Upper lobe of right lung (tissue), 1 donor: ENCODE measurements at regions not wholly inside any gene's neighbourhood (a gene's known extent, or its start where the extent isn't known, plus 50 kb on each side); places are given as distances from the start of the nearest gene placed in this dataset.
"Not testable (repeated sequence)": the region's sequence is repeated elsewhere in the genome, so short reads cannot be mapped to it uniquely, and the experiment has no call there.

Experiments used
- ATAC-seq: fragments of 200-7000 bp; cut with Tn5 transposase; one replicate; pipeline ENCODE4 v1.9.1; 2020; ENCODE audit warnings: mild to moderate bottlenecking, moderate library complexity
- DNase-seq: peaks from one replicate; pipeline ENCODE4 v3.0.0-alpha.2; 2020
- H3K27ac ChIP-seq: fragments of 200-600 bp; one replicate; pipeline ENCODE4 v1.8.0; 2022
- H3K27me3 ChIP-seq: fragments of 200-600 bp; one replicate; pipeline ENCODE4 v1.8.0; 2022; ENCODE audit warnings: mild to moderate bottlenecking
- H3K36me3 ChIP-seq: fragments of 200-600 bp; one replicate; pipeline ENCODE4 v1.8.0; 2022
- H3K4me1 ChIP-seq: fragments of 200-600 bp; one replicate; pipeline ENCODE4 v1.8.0; 2022
- H3K4me3 ChIP-seq: fragments of 200-600 bp; one replicate; pipeline ENCODE4 v1.8.0; 2022; ENCODE audit warnings: mild to moderate bottlenecking
- H3K9me3 ChIP-seq: fragments of 200-600 bp; one replicate; pipeline ENCODE4 v1.8.0; 2022
- intact Hi-C: fragments of 100-400 bp; cut with DNase I; formaldehyde crosslinking; loops from one replicate; pipeline ENCODE4 v1.11.0; 2022
- TF ChIP-seq, protein P1 (sequence below): fragments of 200-600 bp; IDR thresholded peaks from one replicate; pipeline ENCODE4 v1.8.0; 2022; ENCODE audit warnings: antibody characterized with exemption
- donor health status: DM: no; HTN: yes; CAD: no; lungs with severe emphysema.

- ATAC-seq (peak; percentile 68), DNase-seq (no peak)
- TF ChIP-seq, protein P1, sequence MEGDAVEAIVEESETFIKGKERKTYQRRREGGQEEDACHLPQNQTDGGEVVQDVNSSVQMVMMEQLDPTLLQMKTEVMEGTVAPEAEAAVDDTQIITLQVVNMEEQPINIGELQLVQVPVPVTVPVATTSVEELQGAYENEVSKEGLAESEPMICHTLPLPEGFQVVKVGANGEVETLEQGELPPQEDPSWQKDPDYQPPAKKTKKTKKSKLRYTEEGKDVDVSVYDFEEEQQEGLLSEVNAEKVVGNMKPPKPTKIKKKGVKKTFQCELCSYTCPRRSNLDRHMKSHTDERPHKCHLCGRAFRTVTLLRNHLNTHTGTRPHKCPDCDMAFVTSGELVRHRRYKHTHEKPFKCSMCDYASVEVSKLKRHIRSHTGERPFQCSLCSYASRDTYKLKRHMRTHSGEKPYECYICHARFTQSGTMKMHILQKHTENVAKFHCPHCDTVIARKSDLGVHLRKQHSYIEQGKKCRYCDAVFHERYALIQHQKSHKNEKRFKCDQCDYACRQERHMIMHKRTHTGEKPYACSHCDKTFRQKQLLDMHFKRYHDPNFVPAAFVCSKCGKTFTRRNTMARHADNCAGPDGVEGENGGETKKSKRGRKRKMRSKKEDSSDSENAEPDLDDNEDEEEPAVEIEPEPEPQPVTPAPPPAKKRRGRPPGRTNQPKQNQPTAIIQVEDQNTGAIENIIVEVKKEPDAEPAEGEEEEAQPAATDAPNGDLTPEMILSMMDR: no peak
- Histone ChIP-seq H3K27me3 (no peaks in the 10 kb centered on the region), H3K27ac (no peak overlapping the region), H3K4me3 (no peak overlapping the region), H3K9me3 (peaks cover 24% of the 10 kb centered on the region), H3K4me1 (no peaks in the 10 kb centered on the region), H3K36me3 (no peaks in the 10 kb centered on the region)
- intact Hi-C loops: no loop called here
Measured at GRCh38 chr2:89833116-89833779, 1141.8 kb downstream of the RPIA start.

DNA sequence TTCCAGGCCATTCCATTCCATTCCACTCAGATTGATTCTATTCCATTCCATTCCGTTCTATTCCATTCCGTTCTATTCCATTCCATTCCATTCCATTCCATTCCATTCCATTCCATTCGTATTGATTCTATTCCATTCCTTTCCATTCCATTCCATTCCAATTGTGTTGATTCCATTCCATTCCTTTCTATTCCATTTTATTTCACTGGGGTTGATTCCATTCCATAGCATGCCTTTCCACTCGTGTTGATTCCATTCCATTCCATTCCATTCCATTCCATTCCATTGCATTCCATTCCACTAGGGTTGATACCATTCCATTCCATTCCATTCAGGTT lies 1142.3 kb downstream of the RPIA start:
- no peak overlapping the region for H3K27ac ChIP-seq
- DNase-seq (no peak), ATAC-seq (no peak)
- TF ChIP-seq, protein P1: no peak
- H3K4me3 ChIP-seq: no peak overlapping the region
- H3K4me1 ChIP-seq: no peaks in the 10 kb centered on the region
- intact Hi-C loops: no loop called here
- no peaks in the 10 kb centered on the region for H3K27me3 ChIP-seq
- peaks cover 29% of the 10 kb centered on the region for H3K9me3 ChIP-seq
- no peaks in the 10 kb centered on the region for H3K36me3 ChIP-seq

DNA sequence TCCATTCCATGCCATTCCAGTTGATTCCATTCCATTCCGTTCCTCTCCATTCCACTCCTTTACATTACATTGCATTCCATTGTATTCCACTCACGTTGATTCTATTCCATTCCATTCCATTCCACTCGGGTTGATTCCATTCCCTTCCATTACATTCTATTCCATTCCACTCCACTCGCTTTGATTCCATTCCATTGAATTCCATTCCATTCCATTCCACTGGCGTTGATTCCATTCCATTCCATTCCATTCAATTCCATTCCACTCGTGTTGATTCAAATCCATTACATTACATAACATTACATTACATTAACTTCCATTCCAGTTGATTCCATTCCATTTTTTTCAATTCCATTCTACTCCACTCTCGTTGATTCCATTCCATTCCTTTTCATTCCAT lies 1142.8 kb downstream of the RPIA start:
- TF ChIP-seq, protein P1: no peak
- DNase-seq: no peak
- ATAC-seq: no peak
- H3K9me3 ChIP-seq: peaks cover 33% of the 10 kb centered on the region
- no peak overlapping the region for H3K27ac ChIP-seq
- intact Hi-C loops: no loop called here
- no peaks in the 10 kb centered on the region for H3K4me1 ChIP-seq
- no peaks in the 10 kb centered on the region for H3K27me3 ChIP-seq
- no peak overlapping the region for H3K4me3 ChIP-seq
- H3K36me3 ChIP-seq: no peaks in the 10 kb centered on the region

GRCh38 chr2:89836326-89836725 lies 1144.9 kb downstream of the RPIA start:
- H3K36me3 ChIP-seq, H3K27me3 ChIP-seq, H3K27ac ChIP-seq, DNase-seq, H3K4me1 ChIP-seq, H3K4me3 ChIP-seq, intact Hi-C loops: not testable (repeated sequence)
- H3K9me3 ChIP-seq: peaks cover 33% of the 10 kb centered on the region
- peak; percentile 74 for ATAC-seq

DNA sequence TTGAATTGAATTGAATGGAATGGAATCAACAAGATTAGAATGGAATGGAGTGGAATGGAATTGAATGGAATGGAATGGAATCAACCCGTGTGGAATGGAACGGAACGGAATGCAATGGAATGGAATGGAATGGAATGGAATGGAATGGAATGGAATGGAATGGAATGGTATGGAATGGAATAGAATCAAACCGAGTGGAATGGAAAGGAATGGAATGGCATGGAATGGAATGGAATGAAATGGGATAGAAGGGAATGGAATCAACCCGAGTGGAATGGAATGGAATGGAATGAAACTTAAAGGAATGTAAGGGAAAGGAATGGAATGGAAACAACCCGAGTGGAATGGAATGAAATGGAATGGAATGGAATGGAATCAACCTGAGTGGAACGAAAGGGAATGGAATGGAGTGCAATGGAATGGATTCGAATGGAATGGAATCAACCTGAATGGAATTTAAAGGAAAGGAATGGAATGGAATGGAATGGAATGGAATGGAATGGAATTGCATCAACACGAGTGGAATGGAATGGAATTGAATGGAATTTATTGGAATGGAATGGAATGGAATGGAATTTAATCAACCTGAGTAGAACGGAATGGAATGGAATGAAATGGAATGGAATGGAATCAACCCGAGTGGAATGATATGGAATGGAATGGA lies 1146.6 kb downstream of the RPIA start:
- H3K4me1 ChIP-seq: no peaks in the 10 kb centered on the region
- H3K27me3 ChIP-seq: no peaks in the 10 kb centered on the region
- TF ChIP-seq, protein P1: no peak
- no peaks in the 10 kb centered on the region for H3K36me3 ChIP-seq
- ATAC-seq (peak; percentile 53), DNase-seq (no peak)
- H3K27ac ChIP-seq: no peak overlapping the region
- no peak overlapping the region for H3K4me3 ChIP-seq
- intact Hi-C loops: no loop called here
- peaks cover 25% of the 10 kb centered on the region for H3K9me3 ChIP-seq

- H3K27ac ChIP-seq, H3K4me3 ChIP-seq, intact Hi-C loops, H3K27me3 ChIP-seq, H3K4me1 ChIP-seq, H3K36me3 ChIP-seq, DNase-seq: not testable (repeated sequence)
- H3K9me3 ChIP-seq: peaks cover 19% of the 10 kb centered on the region
- ATAC-seq: peak; percentile 55
Measured at GRCh38 chr2:89840175-89840574, 1148.7 kb downstream of the RPIA start.

DNA sequence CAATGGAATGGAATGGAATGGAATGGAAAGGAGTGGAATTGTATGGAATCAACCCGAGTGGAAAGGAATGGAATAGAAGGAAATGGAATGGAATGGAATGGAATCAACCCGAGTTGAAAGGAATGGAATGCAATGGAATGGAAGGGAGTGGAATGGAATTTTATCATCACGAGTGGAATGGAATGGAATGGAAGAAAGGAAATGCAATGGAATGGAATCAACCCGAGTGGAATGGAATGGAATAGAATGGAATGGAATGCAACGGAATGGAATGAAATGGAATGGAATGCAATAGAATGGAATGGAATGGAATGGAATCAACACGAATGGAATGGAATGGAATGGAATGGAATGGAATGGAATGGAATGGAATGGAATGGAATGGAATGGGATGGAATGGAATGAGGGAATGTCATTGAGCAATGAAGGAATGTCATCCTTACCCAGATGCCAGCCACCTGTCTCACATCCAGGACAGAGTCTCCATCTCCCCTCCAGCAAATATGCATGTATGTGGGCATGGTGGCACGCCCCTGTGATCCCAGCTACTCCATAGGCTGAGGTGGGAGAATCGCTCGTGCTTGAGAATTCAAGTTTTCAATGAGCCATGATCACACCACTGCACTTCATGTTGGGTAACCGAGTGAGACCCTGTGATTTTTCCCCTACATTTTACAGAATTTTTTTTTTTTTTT lies 1149.5 kb downstream of the RPIA start:
- H3K36me3 ChIP-seq, H3K27me3 ChIP-seq, H3K4me1 ChIP-seq, DNase-seq, H3K4me3 ChIP-seq, H3K27ac ChIP-seq, intact Hi-C loops: not testable (repeated sequence)
- H3K9me3 ChIP-seq: peaks cover 13% of the 10 kb centered on the region
- ATAC-seq: peak; percentile 62
